Loucy (cell line): ENCODE measurements at regions not wholly inside any gene's neighbourhood (a gene's known extent, or its start where the extent isn't known, plus 50 kb on each side); places are given as distances from the start of the nearest gene placed in this dataset.

Source experiments
- EZH2phosphoT487 ChIP-seq: fragments of 200-600 bp; IDR thresholded peaks from 2 replicates; pipeline ENCODE4 v1.6.1; 2018; ENCODE audit warnings: antibody characterized with exemption, mild to moderate bottlenecking, moderate library complexity, borderline replicate concordance
- TF ChIP-seq, protein P1 (sequence below): fragments of 200-600 bp; sonication (generic); conservative IDR thresholded peaks from 2 replicates; pipeline ENCODE4 v1.5.1; 2014; ENCODE audit warnings: mild to moderate bottlenecking, antibody characterized with exemption, low read length

DNA sequence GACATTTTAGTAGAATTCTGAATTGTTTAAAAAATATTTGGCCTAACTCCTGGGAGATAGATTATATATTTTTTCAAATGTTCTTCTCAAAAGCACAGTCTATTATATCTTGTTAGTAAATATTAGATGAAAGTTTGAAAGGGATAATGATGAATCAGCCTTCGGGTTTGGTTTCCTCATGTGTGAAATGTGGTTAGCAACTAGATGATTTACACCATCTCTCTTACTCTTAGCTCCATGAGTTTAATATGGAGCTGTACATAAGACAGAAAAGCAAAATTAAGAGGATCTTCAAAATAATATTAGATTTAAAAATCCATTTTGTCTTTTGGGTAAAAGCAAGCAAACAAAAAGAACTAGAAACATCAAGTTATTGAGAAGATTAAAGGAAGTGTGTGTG is 120.8 kb upstream of the SFRP2 start:
- TF ChIP-seq, protein P1, sequence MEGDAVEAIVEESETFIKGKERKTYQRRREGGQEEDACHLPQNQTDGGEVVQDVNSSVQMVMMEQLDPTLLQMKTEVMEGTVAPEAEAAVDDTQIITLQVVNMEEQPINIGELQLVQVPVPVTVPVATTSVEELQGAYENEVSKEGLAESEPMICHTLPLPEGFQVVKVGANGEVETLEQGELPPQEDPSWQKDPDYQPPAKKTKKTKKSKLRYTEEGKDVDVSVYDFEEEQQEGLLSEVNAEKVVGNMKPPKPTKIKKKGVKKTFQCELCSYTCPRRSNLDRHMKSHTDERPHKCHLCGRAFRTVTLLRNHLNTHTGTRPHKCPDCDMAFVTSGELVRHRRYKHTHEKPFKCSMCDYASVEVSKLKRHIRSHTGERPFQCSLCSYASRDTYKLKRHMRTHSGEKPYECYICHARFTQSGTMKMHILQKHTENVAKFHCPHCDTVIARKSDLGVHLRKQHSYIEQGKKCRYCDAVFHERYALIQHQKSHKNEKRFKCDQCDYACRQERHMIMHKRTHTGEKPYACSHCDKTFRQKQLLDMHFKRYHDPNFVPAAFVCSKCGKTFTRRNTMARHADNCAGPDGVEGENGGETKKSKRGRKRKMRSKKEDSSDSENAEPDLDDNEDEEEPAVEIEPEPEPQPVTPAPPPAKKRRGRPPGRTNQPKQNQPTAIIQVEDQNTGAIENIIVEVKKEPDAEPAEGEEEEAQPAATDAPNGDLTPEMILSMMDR = no peak
- no peak for TF ChIP-seq EZH2phosphoT487
